Liver (tissue), 8 donors: ENCODE measurements at regions not wholly inside any gene's neighbourhood (a gene's known extent, or its start where the extent isn't known, plus 50 kb on each side); places are given as distances from the start of the nearest gene placed in this dataset.

Experiments used
- DNase-seq: peaks from one replicate; pipeline ENCODE4 v3.0.0-alpha.2; 2017; ENCODE audit warnings: low spot score
- H3K27ac ChIP-seq, 2 donors: one replicate each; pipeline ENCODE4 v1.7.0; 2013; ENCODE audit warnings: inconsistent platforms in 2 of 2, low read length in 2 of 2, control low read depth in 1 of 2, low read depth in 1 of 2, mild to moderate bottlenecking in 1 of 2
- H3K27me3 ChIP-seq, 4 donors: one replicate each; pipeline versions ENCODE4 v1.6.1 to v1.7.0; 2013; ENCODE audit warnings: low read length in 3 of 4, inconsistent platforms in 1 of 4, mild to moderate bottlenecking in 1 of 4, moderate library complexity in 1 of 4; ENCODE audit not compliant: control insufficient read depth in 4 of 4, insufficient read depth in 4 of 4
- H3K36me3 ChIP-seq, 4 donors: one replicate each; pipeline versions ENCODE4 v1.6.1 to v1.7.0; 2013; ENCODE audit warnings: low read length in 3 of 4, mild to moderate bottlenecking in 3 of 4, low read depth in 1 of 4, moderate library complexity in 1 of 4; ENCODE audit not compliant: control insufficient read depth in 4 of 4, insufficient read depth in 3 of 4
- H3K4me1 ChIP-seq, 4 donors: one replicate each; pipeline versions ENCODE4 v1.6.1 to v1.7.0; 2013; ENCODE audit warnings: low read length in 3 of 4, mild to moderate bottlenecking in 3 of 4, moderate library complexity in 1 of 4; ENCODE audit not compliant: control insufficient read depth in 4 of 4, insufficient read depth in 4 of 4
- H3K4me3 ChIP-seq, 3 donors: one replicate each; pipeline versions ENCODE4 v1.6.1 to v1.7.0; 2013; ENCODE audit warnings: low read length in 3 of 3, control low read depth in 1 of 3, low read depth in 1 of 3, mild to moderate bottlenecking in 1 of 3
- H3K9ac ChIP-seq, 2 donors: one replicate each; pipeline ENCODE4 v1.7.0; 2013; ENCODE audit warnings: low read length in 2 of 2, mild to moderate bottlenecking in 2 of 2, moderate library complexity in 2 of 2, control low read depth in 1 of 2, low read depth in 1 of 2
- H3K9me3 ChIP-seq, 4 donors: one replicate each; pipeline versions ENCODE4 v1.6.1 to v1.7.0; 2013; ENCODE audit warnings: low read length in 3 of 4; ENCODE audit not compliant: control insufficient read depth in 4 of 4
- EGR1 ChIP-seq, 2 donors: IDR thresholded peaks; 2 replicates each; pipeline ENCODE4 v1.6.1; 2016 to 2018; ENCODE audit warnings: antibody characterized with exemption in 2 of 2, low read depth in 2 of 2
- FOXA1 ChIP-seq: IDR thresholded peaks from 2 replicates; pipeline ENCODE4 v1.6.1; 2016; ENCODE audit warnings: antibody characterized with exemption
- FOXA2 ChIP-seq: IDR thresholded peaks from 2 replicates; pipeline ENCODE4 v1.6.1; 2016; ENCODE audit warnings: antibody characterized with exemption
- GABPA ChIP-seq, 2 donors: IDR thresholded peaks in 1 of 2; conservative IDR thresholded peaks in 1 of 2; 2 replicates each; pipeline ENCODE4 v1.6.1; 2016; ENCODE audit warnings: antibody characterized with exemption in 2 of 2, mild to moderate bottlenecking in 1 of 2, moderate library complexity in 1 of 2
- HNF4A ChIP-seq, 2 donors: conservative IDR thresholded peaks; 2 replicates each; pipeline ENCODE4 v1.6.1; 2016; ENCODE audit warnings: antibody characterized with exemption in 2 of 2, mild to moderate bottlenecking in 2 of 2
- HNF4G ChIP-seq: IDR thresholded peaks from 2 replicates; pipeline ENCODE4 v1.6.1; 2016; ENCODE audit warnings: antibody characterized with exemption
- JUND ChIP-seq, 2 donors: IDR thresholded peaks; 2 replicates each; pipeline ENCODE4 v1.6.1; 2016; ENCODE audit warnings: antibody characterized with exemption in 2 of 2
- NR2F2 ChIP-seq: IDR thresholded peaks from 2 replicates; pipeline ENCODE4 v1.6.1; 2016; ENCODE audit warnings: antibody characterized with exemption
- RAD21 ChIP-seq, 2 donors: IDR thresholded peaks; 2 replicates each; pipeline ENCODE4 v1.6.1; 2016; ENCODE audit warnings: antibody characterized with exemption in 2 of 2, mild to moderate bottlenecking in 2 of 2
- RXRA ChIP-seq, 2 donors: IDR thresholded peaks; 2 replicates each; pipeline ENCODE4 v1.6.1; 2017 to 2018; ENCODE audit warnings: antibody characterized with exemption in 2 of 2, mild to moderate bottlenecking in 1 of 2
- SP1 ChIP-seq: IDR thresholded peaks from 2 replicates; pipeline ENCODE4 v1.6.1; 2018; ENCODE audit warnings: antibody characterized with exemption, mild to moderate bottlenecking
- TAF1 ChIP-seq: conservative IDR thresholded peaks from 2 replicates; pipeline ENCODE4 v1.6.1; 2016; ENCODE audit warnings: antibody characterized with exemption, mild to moderate bottlenecking
- YY1 ChIP-seq: IDR thresholded peaks from 2 replicates; pipeline ENCODE4 v1.6.1; 2016; ENCODE audit warnings: antibody characterized with exemption, mild to moderate bottlenecking
- WGBS: extraction: QIAGEN DNeasy Blood & Tissue Kit; methylation state at CpG from one replicate; pipeline ENCODE4 v1.1.7; 2013; 5-methylcytosine and 5-hydroxymethylcytosine counted together
- TF ChIP-seq, protein P1 (sequence below): fragments of 150-350 bp; IDR thresholded peaks from 2 replicates; pipeline ENCODE4 v1.5.1; 2017; ENCODE audit warnings: improper control_type of control experiment, low read depth, low read length; ENCODE audit not compliant: missing input control
- TF ChIP-seq, protein P2 (sequence below): IDR thresholded peaks from 2 replicates; pipeline ENCODE4 v1.6.1; 2016; ENCODE audit warnings: antibody characterized with exemption
- TF ChIP-seq, protein P3 (sequence below): IDR thresholded peaks from 2 replicates; pipeline ENCODE4 v1.6.1; 2016; ENCODE audit warnings: antibody characterized with exemption
- TF ChIP-seq, protein P4 (sequence below): IDR thresholded peaks from 2 replicates; pipeline ENCODE4 v1.6.1; 2016; ENCODE audit warnings: antibody characterized with exemption
- TF ChIP-seq, protein P5 (sequence below): IDR thresholded peaks from 2 replicates; pipeline ENCODE4 v1.6.1; 2016; ENCODE audit warnings: antibody characterized with exemption, mild to moderate bottlenecking
- donor health status: healthy.
- donor health status: healthy.
- donor health status: healthy.
- donor health status: healthy.
- donor health status: healthy.

DNA sequence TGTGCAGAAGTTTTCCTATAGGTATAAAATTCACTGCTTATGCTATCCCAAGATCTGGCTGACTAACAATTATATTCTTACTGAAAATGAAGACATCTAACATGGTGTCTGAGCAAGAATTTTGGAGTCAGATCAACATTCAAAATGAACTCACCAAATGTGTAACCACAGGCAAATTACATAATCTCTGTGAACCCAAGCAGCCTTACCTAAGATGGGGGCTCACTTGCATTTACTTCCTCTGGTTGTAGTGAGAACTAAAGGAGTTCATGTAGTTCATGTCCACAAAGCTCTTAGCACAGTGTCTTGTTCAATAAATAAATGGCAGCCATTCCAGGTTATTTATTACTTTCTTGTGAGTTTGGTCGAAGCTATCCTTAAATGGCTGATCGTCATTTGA, 163.9 kb upstream of the LCORL start:
- DNase-seq: no peak
- no peaks in the 10 kb centered on the region for H3K36me3 ChIP-seq
- no peak overlapping the region for H3K9ac ChIP-seq
- peaks cover 0 to 6% (median 0%) of the 10 kb centered on the region in 4 donors for H3K27me3 ChIP-seq
- no peak overlapping the region for H3K4me3 ChIP-seq
- 86% methylated on average over 2 of the region's 2 CpGs for WGBS
- peaks cover 0 to 1% (median 0%) of the 10 kb centered on the region in 4 donors for H3K9me3 ChIP-seq
- no peaks in the 10 kb centered on the region for H3K4me1 ChIP-seq
- no peak overlapping the region for H3K27ac ChIP-seq
- TF ChIP-seq NR2F2 (no peak), HNF4A (conservative IDR thresholded peaks at IDR 0.05) (no peak), FOXA2 (no peak), YY1 (no peak), GABPA (IDR thresholded peaks at IDR 0.05 in 1 of 2, conservative IDR thresholded peaks at IDR 0.05 in 1 of 2) (no peak), HNF4G (no peak), FOXA1 (no peak), JUND (IDR thresholded peaks at IDR 0.05) (no peak), RAD21 (IDR thresholded peaks at IDR 0.05) (no peak)
- TF ChIP-seq, protein P1, sequence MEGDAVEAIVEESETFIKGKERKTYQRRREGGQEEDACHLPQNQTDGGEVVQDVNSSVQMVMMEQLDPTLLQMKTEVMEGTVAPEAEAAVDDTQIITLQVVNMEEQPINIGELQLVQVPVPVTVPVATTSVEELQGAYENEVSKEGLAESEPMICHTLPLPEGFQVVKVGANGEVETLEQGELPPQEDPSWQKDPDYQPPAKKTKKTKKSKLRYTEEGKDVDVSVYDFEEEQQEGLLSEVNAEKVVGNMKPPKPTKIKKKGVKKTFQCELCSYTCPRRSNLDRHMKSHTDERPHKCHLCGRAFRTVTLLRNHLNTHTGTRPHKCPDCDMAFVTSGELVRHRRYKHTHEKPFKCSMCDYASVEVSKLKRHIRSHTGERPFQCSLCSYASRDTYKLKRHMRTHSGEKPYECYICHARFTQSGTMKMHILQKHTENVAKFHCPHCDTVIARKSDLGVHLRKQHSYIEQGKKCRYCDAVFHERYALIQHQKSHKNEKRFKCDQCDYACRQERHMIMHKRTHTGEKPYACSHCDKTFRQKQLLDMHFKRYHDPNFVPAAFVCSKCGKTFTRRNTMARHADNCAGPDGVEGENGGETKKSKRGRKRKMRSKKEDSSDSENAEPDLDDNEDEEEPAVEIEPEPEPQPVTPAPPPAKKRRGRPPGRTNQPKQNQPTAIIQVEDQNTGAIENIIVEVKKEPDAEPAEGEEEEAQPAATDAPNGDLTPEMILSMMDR: no peak
- TF ChIP-seq, protein P2, sequence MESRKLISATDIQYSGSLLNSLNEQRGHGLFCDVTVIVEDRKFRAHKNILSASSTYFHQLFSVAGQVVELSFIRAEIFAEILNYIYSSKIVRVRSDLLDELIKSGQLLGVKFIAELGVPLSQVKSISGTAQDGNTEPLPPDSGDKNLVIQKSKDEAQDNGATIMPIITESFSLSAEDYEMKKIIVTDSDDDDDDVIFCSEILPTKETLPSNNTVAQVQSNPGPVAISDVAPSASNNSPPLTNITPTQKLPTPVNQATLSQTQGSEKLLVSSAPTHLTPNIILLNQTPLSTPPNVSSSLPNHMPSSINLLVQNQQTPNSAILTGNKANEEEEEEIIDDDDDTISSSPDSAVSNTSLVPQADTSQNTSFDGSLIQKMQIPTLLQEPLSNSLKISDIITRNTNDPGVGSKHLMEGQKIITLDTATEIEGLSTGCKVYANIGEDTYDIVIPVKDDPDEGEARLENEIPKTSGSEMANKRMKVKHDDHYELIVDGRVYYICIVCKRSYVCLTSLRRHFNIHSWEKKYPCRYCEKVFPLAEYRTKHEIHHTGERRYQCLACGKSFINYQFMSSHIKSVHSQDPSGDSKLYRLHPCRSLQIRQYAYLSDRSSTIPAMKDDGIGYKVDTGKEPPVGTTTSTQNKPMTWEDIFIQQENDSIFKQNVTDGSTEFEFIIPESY: no peak
- TF ChIP-seq, protein P3, sequence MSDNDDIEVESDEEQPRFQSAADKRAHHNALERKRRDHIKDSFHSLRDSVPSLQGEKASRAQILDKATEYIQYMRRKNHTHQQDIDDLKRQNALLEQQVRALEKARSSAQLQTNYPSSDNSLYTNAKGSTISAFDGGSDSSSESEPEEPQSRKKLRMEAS: no peak
- TF ChIP-seq, protein P4, sequence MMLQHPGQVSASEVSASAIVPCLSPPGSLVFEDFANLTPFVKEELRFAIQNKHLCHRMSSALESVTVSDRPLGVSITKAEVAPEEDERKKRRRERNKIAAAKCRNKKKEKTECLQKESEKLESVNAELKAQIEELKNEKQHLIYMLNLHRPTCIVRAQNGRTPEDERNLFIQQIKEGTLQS: no peak

DNA sequence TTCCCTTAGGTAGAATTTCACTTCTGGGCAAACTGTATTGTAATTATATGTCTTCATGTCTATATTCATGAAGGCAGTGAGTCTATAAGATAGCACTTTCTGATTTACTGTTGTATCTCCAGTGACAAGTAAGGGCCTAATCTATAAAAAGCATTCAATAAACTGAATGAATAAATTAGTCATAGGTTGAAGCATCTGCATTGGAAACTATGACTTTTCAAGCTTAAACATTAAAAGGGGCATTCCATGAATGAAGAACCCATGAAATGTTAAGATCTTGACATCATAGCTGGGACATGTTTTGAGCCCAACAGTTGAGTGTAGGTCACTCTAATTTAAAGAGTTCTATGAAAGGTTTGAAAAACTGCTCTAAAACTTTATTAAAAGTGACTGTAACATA, 159.3 kb upstream of the LCORL start:
- no peak overlapping the region for H3K27ac ChIP-seq
- peaks cover 0 to 2% (median 0%) of the 10 kb centered on the region in 4 donors for H3K27me3 ChIP-seq
- no peaks in the 10 kb centered on the region for H3K4me1 ChIP-seq
- H3K4me3 ChIP-seq: no peak overlapping the region
- no peak overlapping the region for H3K9ac ChIP-seq
- peaks cover 0 to 5% (median 2%) of the 10 kb centered on the region in 4 donors for H3K9me3 ChIP-seq
- TF ChIP-seq HNF4G: no peak
- TF ChIP-seq FOXA1: no peak
- no peak for TF ChIP-seq HNF4A (conservative IDR thresholded peaks at IDR 0.05)
- TF ChIP-seq FOXA2: no peak
- no peak for TF ChIP-seq RXRA (IDR thresholded peaks at IDR 0.05)
- TF ChIP-seq, protein P5, sequence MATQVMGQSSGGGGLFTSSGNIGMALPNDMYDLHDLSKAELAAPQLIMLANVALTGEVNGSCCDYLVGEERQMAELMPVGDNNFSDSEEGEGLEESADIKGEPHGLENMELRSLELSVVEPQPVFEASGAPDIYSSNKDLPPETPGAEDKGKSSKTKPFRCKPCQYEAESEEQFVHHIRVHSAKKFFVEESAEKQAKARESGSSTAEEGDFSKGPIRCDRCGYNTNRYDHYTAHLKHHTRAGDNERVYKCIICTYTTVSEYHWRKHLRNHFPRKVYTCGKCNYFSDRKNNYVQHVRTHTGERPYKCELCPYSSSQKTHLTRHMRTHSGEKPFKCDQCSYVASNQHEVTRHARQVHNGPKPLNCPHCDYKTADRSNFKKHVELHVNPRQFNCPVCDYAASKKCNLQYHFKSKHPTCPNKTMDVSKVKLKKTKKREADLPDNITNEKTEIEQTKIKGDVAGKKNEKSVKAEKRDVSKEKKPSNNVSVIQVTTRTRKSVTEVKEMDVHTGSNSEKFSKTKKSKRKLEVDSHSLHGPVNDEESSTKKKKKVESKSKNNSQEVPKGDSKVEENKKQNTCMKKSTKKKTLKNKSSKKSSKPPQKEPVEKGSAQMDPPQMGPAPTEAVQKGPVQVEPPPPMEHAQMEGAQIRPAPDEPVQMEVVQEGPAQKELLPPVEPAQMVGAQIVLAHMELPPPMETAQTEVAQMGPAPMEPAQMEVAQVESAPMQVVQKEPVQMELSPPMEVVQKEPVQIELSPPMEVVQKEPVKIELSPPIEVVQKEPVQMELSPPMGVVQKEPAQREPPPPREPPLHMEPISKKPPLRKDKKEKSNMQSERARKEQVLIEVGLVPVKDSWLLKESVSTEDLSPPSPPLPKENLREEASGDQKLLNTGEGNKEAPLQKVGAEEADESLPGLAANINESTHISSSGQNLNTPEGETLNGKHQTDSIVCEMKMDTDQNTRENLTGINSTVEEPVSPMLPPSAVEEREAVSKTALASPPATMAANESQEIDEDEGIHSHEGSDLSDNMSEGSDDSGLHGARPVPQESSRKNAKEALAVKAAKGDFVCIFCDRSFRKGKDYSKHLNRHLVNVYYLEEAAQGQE: no peak
- TF ChIP-seq, protein P2: no peak
- TF ChIP-seq JUND (IDR thresholded peaks at IDR 0.05): no peak
- no peak for TF ChIP-seq GABPA (IDR thresholded peaks at IDR 0.05 in 1 of 2, conservative IDR thresholded peaks at IDR 0.05 in 1 of 2)
- TF ChIP-seq, protein P1: no peak
- TF ChIP-seq, protein P4: no peak
- TF ChIP-seq SP1: no peak
- no peak for TF ChIP-seq EGR1 (IDR thresholded peaks at IDR 0.05; ENCODE audit: low read depth in 2 of 2)
- TF ChIP-seq, protein P3: no peak
- no peak for TF ChIP-seq YY1
- no peak for TF ChIP-seq NR2F2
- TF ChIP-seq TAF1: no peak
- no peak for TF ChIP-seq RAD21 (IDR thresholded peaks at IDR 0.05)
- no peak for DNase-seq
- H3K36me3 ChIP-seq: no peaks in the 10 kb centered on the region
